K562 (cell line): ENCODE measurements at regions not wholly inside any gene's neighbourhood (a gene's known extent, or its start where the extent isn't known, plus 50 kb on each side); places are given as distances from the start of the nearest gene placed in this dataset.

Experiments used
- BCOR ChIP-seq: fragments of 450-650 bp; IDR thresholded peaks from 2 replicates; pipeline ENCODE4 v1.6.1; 2016
- CBFA2T2 ChIP-seq: fragments of 450-650 bp; conservative IDR thresholded peaks from 2 replicates; pipeline ENCODE4 v1.6.1; 2017; ENCODE audit warnings: mild to moderate bottlenecking
- CHCHD3 ChIP-seq: fragments of 250-450 bp; sonication (Bioruptor Pico); IDR thresholded peaks from 2 replicates; pipeline ENCODE4 v2.1.2; 2022; ENCODE audit warnings: mild to moderate bottlenecking
- EWSR1 ChIP-seq: fragments of 450-650 bp; IDR thresholded peaks from 2 replicates; pipeline ENCODE4 v1.6.1; 2018; ENCODE audit warnings: borderline replicate concordance, mild to moderate bottlenecking, low read depth, moderate library complexity; ENCODE audit not compliant: partially characterized antibody
- GATAD2A ChIP-seq: fragments of 450-650 bp; IDR thresholded peaks from 2 replicates; pipeline ENCODE4 v1.6.1; 2017
- ZNF76 ChIP-seq: fragments of 250-450 bp; sonication (Bioruptor Pico); IDR thresholded peaks from 2 replicates; pipeline ENCODE4 v1.4.0; 2020; ENCODE audit warnings: mild to moderate bottlenecking, moderate library complexity, borderline replicate concordance
- TF ChIP-seq, protein P1 (sequence below): sonication (generic); formaldehyde crosslinking; IDR thresholded peaks from 2 replicates; pipeline ENCODE4 v1.8.0; 2022; ENCODE audit warnings: mild to moderate bottlenecking, missing genetic modification reagents
- TF ChIP-seq, protein P2 (sequence below): fragments of 250-450 bp; sonication (Bioruptor Pico); IDR thresholded peaks from 2 replicates; pipeline ENCODE4 v1.4.0; 2020; ENCODE audit warnings: mild to moderate bottlenecking, moderate library complexity, borderline replicate concordance

DNA sequence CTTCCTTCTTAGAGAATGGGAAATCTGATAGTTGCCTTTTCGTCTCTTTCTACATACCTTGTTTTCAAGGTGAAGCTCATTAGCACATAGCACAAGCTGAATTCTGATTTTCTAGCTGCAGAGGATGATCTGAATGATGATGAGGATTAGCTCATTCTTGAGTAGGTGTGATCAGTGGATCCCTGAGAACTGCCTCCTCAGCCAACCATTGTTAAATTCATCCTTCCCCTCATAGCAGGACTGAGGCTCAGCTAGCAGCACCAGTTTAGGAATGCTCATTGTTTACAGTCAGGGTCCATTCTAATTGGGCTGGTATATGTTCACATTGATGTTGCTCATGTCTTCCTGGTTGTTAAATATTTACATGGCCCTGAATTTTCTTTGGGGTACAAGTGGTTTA, 299.9 kb upstream of the MME start (continued):
- TF ChIP-seq, protein P1, sequence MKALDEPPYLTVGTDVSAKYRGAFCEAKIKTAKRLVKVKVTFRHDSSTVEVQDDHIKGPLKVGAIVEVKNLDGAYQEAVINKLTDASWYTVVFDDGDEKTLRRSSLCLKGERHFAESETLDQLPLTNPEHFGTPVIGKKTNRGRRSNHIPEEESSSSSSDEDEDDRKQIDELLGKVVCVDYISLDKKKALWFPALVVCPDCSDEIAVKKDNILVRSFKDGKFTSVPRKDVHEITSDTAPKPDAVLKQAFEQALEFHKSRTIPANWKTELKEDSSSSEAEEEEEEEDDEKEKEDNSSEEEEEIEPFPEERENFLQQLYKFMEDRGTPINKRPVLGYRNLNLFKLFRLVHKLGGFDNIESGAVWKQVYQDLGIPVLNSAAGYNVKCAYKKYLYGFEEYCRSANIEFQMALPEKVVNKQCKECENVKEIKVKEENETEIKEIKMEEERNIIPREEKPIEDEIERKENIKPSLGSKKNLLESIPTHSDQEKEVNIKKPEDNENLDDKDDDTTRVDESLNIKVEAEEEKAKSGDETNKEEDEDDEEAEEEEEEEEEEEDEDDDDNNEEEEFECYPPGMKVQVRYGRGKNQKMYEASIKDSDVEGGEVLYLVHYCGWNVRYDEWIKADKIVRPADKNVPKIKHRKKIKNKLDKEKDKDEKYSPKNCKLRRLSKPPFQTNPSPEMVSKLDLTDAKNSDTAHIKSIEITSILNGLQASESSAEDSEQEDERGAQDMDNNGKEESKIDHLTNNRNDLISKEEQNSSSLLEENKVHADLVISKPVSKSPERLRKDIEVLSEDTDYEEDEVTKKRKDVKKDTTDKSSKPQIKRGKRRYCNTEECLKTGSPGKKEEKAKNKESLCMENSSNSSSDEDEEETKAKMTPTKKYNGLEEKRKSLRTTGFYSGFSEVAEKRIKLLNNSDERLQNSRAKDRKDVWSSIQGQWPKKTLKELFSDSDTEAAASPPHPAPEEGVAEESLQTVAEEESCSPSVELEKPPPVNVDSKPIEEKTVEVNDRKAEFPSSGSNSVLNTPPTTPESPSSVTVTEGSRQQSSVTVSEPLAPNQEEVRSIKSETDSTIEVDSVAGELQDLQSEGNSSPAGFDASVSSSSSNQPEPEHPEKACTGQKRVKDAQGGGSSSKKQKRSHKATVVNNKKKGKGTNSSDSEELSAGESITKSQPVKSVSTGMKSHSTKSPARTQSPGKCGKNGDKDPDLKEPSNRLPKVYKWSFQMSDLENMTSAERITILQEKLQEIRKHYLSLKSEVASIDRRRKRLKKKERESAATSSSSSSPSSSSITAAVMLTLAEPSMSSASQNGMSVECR = no peak
- TF ChIP-seq EWSR1 (no peak), CHCHD3 (no peak), BCOR (no peak), ZNF76 (CRISPR knock-in tag) (no peak), CBFA2T2 (no peak), GATAD2A (no peak)
- TF ChIP-seq, protein P2, sequence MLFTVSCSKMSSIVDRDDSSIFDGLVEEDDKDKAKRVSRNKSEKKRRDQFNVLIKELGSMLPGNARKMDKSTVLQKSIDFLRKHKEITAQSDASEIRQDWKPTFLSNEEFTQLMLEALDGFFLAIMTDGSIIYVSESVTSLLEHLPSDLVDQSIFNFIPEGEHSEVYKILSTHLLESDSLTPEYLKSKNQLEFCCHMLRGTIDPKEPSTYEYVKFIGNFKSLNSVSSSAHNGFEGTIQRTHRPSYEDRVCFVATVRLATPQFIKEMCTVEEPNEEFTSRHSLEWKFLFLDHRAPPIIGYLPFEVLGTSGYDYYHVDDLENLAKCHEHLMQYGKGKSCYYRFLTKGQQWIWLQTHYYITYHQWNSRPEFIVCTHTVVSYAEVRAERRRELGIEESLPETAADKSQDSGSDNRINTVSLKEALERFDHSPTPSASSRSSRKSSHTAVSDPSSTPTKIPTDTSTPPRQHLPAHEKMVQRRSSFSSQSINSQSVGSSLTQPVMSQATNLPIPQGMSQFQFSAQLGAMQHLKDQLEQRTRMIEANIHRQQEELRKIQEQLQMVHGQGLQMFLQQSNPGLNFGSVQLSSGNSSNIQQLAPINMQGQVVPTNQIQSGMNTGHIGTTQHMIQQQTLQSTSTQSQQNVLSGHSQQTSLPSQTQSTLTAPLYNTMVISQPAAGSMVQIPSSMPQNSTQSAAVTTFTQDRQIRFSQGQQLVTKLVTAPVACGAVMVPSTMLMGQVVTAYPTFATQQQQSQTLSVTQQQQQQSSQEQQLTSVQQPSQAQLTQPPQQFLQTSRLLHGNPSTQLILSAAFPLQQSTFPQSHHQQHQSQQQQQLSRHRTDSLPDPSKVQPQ (CRISPR knock-in tag) = no peak
